GM12878 (cell line): ENCODE measurements at regions not wholly inside any gene's neighbourhood (a gene's known extent, or its start where the extent isn't known, plus 50 kb on each side); places are given as distances from the start of the nearest gene placed in this dataset.

Experiments used
- ATAC-seq: fragments of 200-7000 bp; cut with Tn5 transposase; 3 replicates; pipeline ENCODE4 v1.9.1; 2020; ENCODE audit warnings: mild to moderate bottlenecking, moderate library complexity
- BruUV-seq: library from RNA; stranded (reverse); fragments of 400-500 nt; replicated peaks from 2 replicates; lab custom pipeline; 2021; lab: Mats Ljungman, UMichigan
- CTCF ChIA-PET: fragments of 300-600 bp; sonication (Branson Sonifier 250); formaldehyde crosslinking; extraction: SDS; loops from one replicate; lab custom pipeline; 2021; ENCODE audit warnings: inconsistent platforms; lab: Yijun Ruan, JAX
- POLR2A ChIA-PET: fragments of 350-600 bp; formaldehyde crosslinking; extraction: SDS; loops from one replicate; lab custom pipeline; 2021; ENCODE audit warnings: inconsistent platforms; lab: Charles Lee
- RAD21 ChIA-PET: fragments of 300-600 bp; sonication (Branson Sonifier 250); formaldehyde crosslinking; loops from one replicate; lab custom pipeline; 2023; ENCODE audit warnings: antibody characterized with exemption; ENCODE audit not compliant: unreplicated experiment; lab: Charles Lee
- SMC1A ChIA-PET: fragments of 300-600 bp; sonication (Branson Sonifier 250); formaldehyde crosslinking; loops from one replicate; lab custom pipeline; 2023; ENCODE audit not compliant: unreplicated experiment, uncharacterized antibody; lab: Charles Lee
- DNase-seq: peaks from one replicate; pipeline ENCODE4 v3.0.0-alpha.2; 2011; ENCODE audit warnings: low read depth, low spot score
- FAIRE-seq: peaks from 3 replicates; lab custom pipeline; 2011; peaks lifted over from hg19 to GRCh38; lab: Jason Lieb, UNC
- H2AFZ ChIP-seq: 2 replicates; pipeline ENCODE4 v1.6.0; 2011; ENCODE audit warnings: low read depth, low read length, control low read depth; ENCODE audit not compliant: control insufficient read depth
- H3K27ac ChIP-seq: 2 replicates; pipeline ENCODE4 v1.5.1; 2011; ENCODE audit warnings: control low read depth; ENCODE audit not compliant: control insufficient read depth, insufficient read depth
- H3K27me3 ChIP-seq, 2 experiments: replicated peaks in 1 of 2; 2 replicates each; pipeline versions ENCODE4 v1.6.0 to v1.6.1; 2011; ENCODE audit warnings: low read length in 1 of 2; ENCODE audit not compliant: control insufficient read depth in 2 of 2, insufficient read depth in 2 of 2
- H3K36me3 ChIP-seq, 2 experiments: 2 replicates each; pipeline ENCODE4 v1.5.1; 2011; ENCODE audit warnings: low read length in 1 of 2; ENCODE audit not compliant: control insufficient read depth in 2 of 2, insufficient read depth in 2 of 2
- H3K4me1 ChIP-seq: 2 replicates; pipeline ENCODE4 v1.6.1; 2011; ENCODE audit warnings: mild to moderate bottlenecking, low read length, moderate library complexity, mixed read lengths; ENCODE audit not compliant: control insufficient read depth, insufficient read depth
- H3K4me2 ChIP-seq: 2 replicates; pipeline ENCODE4 v1.6.0; 2011; ENCODE audit warnings: control low read depth; ENCODE audit not compliant: control insufficient read depth, insufficient read depth
- H3K4me3 ChIP-seq: fragments of 200-600 bp; sonication (generic); 2 replicates; pipeline ENCODE4 v1.5.1; 2016
- H3K79me2 ChIP-seq: 2 replicates; pipeline ENCODE4 v1.6.0; 2011; ENCODE audit warnings: low read length; ENCODE audit not compliant: control insufficient read depth, insufficient read depth
- H3K9ac ChIP-seq: 2 replicates; pipeline ENCODE4 v1.8.0; 2011; ENCODE audit warnings: low read length, control low read depth, mixed read lengths; ENCODE audit not compliant: control insufficient read depth, insufficient read depth
- H3K9me3 ChIP-seq: replicated peaks from 3 replicates; pipeline ENCODE4 v1.5.1; 2011; ENCODE audit warnings: mild to moderate bottlenecking, low read length; ENCODE audit not compliant: control insufficient read depth, insufficient read depth
- H4K20me1 ChIP-seq: 2 replicates; pipeline ENCODE4 v1.6.0; 2011; ENCODE audit not compliant: control insufficient read depth, insufficient read depth
- ATF7 ChIP-seq: fragments of 450-650 bp; IDR thresholded peaks from 2 replicates; pipeline ENCODE4 v1.6.1; 2016; ENCODE audit warnings: low read depth, mild to moderate bottlenecking
- NFYA ChIP-seq: IDR thresholded peaks from 2 replicates; pipeline ENCODE4 v1.6.1; 2011; ENCODE audit warnings: low read depth, mild to moderate bottlenecking, low read length, improper control_type of control experiment, borderline replicate concordance
- ZNF592 ChIP-seq: fragments of 450-650 bp; IDR thresholded peaks from 2 replicates; pipeline ENCODE4 v1.6.1; 2017; ENCODE audit warnings: mild to moderate bottlenecking, moderate library complexity
- in situ Hi-C: fragments of 300-500 bp; cut with MboI; formaldehyde crosslinking; loops from 9 replicates; pipeline ENCODE4 v1.14.3; 2018; ENCODE audit warnings: mixed read lengths
- intact Hi-C: fragments of 100-400 bp; cut with micrococcal nuclease; formaldehyde crosslinking; loops from one replicate; pipeline ENCODE4 v1.14.2; 2022; ENCODE audit not compliant: unreplicated experiment

DNA sequence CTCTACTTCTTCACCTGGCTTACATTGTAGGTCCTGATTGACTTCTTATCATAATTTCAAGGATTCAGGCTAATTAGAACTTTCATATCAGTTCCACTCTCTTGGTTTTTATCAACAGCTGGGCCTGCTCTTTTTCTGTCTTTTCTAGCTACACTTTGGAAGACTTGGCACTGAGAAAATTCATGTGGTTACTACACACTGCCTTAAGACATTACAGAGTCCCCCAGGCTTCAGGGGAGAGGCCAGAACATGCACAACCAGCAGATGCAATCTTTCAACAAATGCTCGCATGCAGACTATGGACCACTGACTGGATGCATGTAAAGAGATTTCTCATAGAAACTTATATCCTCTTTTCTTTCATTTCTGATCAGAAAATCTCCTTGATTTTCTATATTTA lies 423.5 kb downstream of the TUSC7 start (continued):
- TF ChIP-seq ZNF592, result no peak
- TF ChIP-seq ATF7, result no peak

DNA sequence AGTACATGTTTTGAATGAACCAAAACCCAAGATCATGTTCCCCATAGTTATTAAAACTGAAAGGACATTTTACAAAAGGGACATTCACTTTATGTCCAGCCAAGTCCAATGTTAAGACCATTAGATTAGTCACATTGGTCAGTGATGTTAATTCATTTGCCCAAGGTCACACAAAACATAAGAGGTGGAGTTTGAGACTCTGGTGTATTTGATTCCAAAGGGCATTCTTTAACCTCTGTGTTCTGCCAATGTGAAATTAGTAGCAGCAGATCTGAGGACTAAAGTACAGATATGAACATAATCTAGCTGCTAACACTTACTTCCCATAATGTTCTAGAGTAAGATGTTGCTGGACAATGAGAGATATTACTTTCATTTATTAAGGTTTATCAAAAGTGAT lies 425.6 kb downstream of the TUSC7 start:
- Histone ChIP-seq H4K20me1 (no peaks in the 10 kb centered on the region), H3K27me3 (no peaks in the 10 kb centered on the region), H3K27ac (no peak overlapping the region), H3K9ac (no peak overlapping the region), H3K4me1 (no peaks in the 10 kb centered on the region), H3K4me2 (no peak overlapping the region), H2AFZ (no peak overlapping the region), H3K36me3 (no peaks in the 10 kb centered on the region), H3K9me3 (no peaks in the 10 kb centered on the region), H3K79me2 (no peaks in the 10 kb centered on the region), H3K4me3 (no peak overlapping the region)
- ChIA-PET CTCF (no interaction called here), RAD21 (no interaction called here), POLR2A (no interaction called here), SMC1A (interaction anchor here (0.8 kb wide), 1 partner anchor 15 kb away, joined by 3 read pairs; no protein-coding TSS in a partner anchor)
- no TSS peak for BruUV-seq
- intact Hi-C loops (no loop called here), in situ Hi-C loops (no loop called here)
- no peak for TF ChIP-seq NFYA
- no peak for ATAC-seq
- FAIRE-seq, result no peak
- no peak for DNase-seq
